HCT116 (cell line): ENCODE measurements at regions not wholly inside any gene's neighbourhood (a gene's known extent, or its start where the extent isn't known, plus 50 kb on each side); places are given as distances from the start of the nearest gene placed in this dataset.

ENCODE experiments used
- ATAC-seq: fragments of 200-7000 bp; cut with Tn5 transposase; 2 replicates; pipeline ENCODE4 v1.9.1; 2020; ENCODE audit warnings: mild to moderate bottlenecking, moderate library complexity
- BruUV-seq: library from RNA; stranded (reverse); fragments of 400-500 nt; replicated peaks from 2 replicates; lab custom pipeline; 2021; lab: Mats Ljungman, UMichigan
- CTCF ChIA-PET: fragments of 300-600 bp; sonication (Branson Sonifier 250); formaldehyde crosslinking; loops from one replicate; lab custom pipeline; 2021; ENCODE audit warnings: antibody characterized with exemption; lab: Charles Lee
- POLR2A ChIA-PET: fragments of 300-600, 350-600 bp; sonication (Branson Sonifier 250); formaldehyde crosslinking; loops from one replicate; lab custom pipeline; 2021; ENCODE audit warnings: antibody characterized with exemption; lab: Charles Lee
- RAD21 ChIA-PET, 2 experiments: fragments of 300-600 bp; sonication (Branson Sonifier 250); formaldehyde crosslinking; loops; one replicate each; lab custom pipeline; 2023; ENCODE audit warnings: low total read pairs in 2 of 2; ENCODE audit not compliant: uncharacterized antibody in 2 of 2, unreplicated experiment in 2 of 2, low non-redundant PET in 1 of 2; lab: Charles Lee
- DNase-seq: peaks from one replicate; pipeline ENCODE4 v3.0.0-alpha.2; 2010; ENCODE audit warnings: low read depth, low spot score
- H2AFZ ChIP-seq: fragments of 200-600 bp; shearing (Covaris generic), sonication (generic); 2 replicates; pipeline ENCODE4 v1.6.1; 2017; ENCODE audit warnings: low read depth, mixed run types, mixed read lengths, antibody characterized with exemption, low read length; ENCODE audit not compliant: poor library complexity, severe bottlenecking
- H3K27ac ChIP-seq: 2 replicates; pipeline ENCODE4 v1.5.1; 2012; ENCODE audit warnings: low read depth, low read length
- H3K27me3 ChIP-seq: fragments of 200-600 bp; sonication (generic); 2 replicates; pipeline ENCODE4 v1.6.1; 2016; ENCODE audit warnings: mixed run types, low read length, mixed read lengths; ENCODE audit not compliant: insufficient read depth
- H3K36me3 ChIP-seq, 2 experiments: fragments of 200-500 bp in 1 of 2; fragments of 200-600 bp in 1 of 2; sonication (Bioruptor generic) in 1 of 2; sonication (generic) in 1 of 2; 2 replicates each; pipeline versions ENCODE4 v1.5.1 to v1.6.1; 2014 to 2016; ENCODE audit warnings: low read length in 2 of 2, inconsistent platforms in 1 of 2, mixed read lengths in 1 of 2, mixed run types in 1 of 2; ENCODE audit not compliant: insufficient read depth in 2 of 2, control insufficient read depth in 1 of 2
- H3K4me1 ChIP-seq, 2 experiments: fragments of 200-600 bp in 1 of 2; sonication (generic) in 1 of 2; 2 replicates each; pipeline versions ENCODE4 v1.5.1 to v1.6.1; 2012 to 2017; ENCODE audit warnings: low read length in 2 of 2, inconsistent platforms in 1 of 2, mild to moderate bottlenecking in 1 of 2, mixed read lengths in 1 of 2, mixed run types in 1 of 2, moderate library complexity in 1 of 2; ENCODE audit not compliant: insufficient read depth in 2 of 2, control insufficient read depth in 1 of 2
- H3K4me2 ChIP-seq: fragments of 200-600 bp; sonication (generic); 2 replicates; pipeline ENCODE4 v1.6.1; 2017; ENCODE audit warnings: mixed run types, low read length, mixed read lengths
- H3K4me3 ChIP-seq, 2 experiments: fragments of 200-600 bp in 1 of 2; sonication (generic) in 1 of 2; replicated peaks in 1 of 2; 2 replicates each; pipeline ENCODE4 v1.5.1; 2011 to 2016; ENCODE audit warnings: low read length in 2 of 2, control low read depth in 1 of 2, low read depth in 1 of 2, mild to moderate bottlenecking in 1 of 2, mixed read lengths in 1 of 2, mixed run types in 1 of 2
- H3K79me2 ChIP-seq: fragments of 200-600 bp; sonication (generic); 2 replicates; pipeline ENCODE4 v1.6.1; 2017; ENCODE audit warnings: mild to moderate bottlenecking, mixed run types, low read length, moderate library complexity, mixed read lengths; ENCODE audit not compliant: insufficient read depth
- H3K9ac ChIP-seq: fragments of 200-600 bp; sonication (generic); 2 replicates; pipeline ENCODE4 v1.6.1; 2016; ENCODE audit warnings: low read length, mixed read lengths
- H3K9me2 ChIP-seq: fragments of 200-600 bp; sonication (generic), shearing (Covaris generic); 2 replicates; pipeline ENCODE4 v1.6.1; 2017; ENCODE audit warnings: mixed run types, mild to moderate bottlenecking, moderate library complexity; ENCODE audit not compliant: insufficient read depth
- H3K9me3 ChIP-seq, 2 experiments: fragments of 200-500 bp in 1 of 2; fragments of 200-600 bp in 1 of 2; sonication (Bioruptor generic) in 1 of 2; sonication (generic) in 1 of 2; 2 replicates each; pipeline ENCODE4 v1.6.1; 2014 to 2017; ENCODE audit warnings: low read length in 2 of 2, mixed read lengths in 2 of 2, inconsistent platforms in 1 of 2, low read depth in 1 of 2, mild to moderate bottlenecking in 1 of 2, mixed run types in 1 of 2, moderate library complexity in 1 of 2; ENCODE audit not compliant: control insufficient read depth in 1 of 2, insufficient read depth in 1 of 2
- H4K20me1 ChIP-seq: fragments of 200-600 bp; sonication (generic), shearing (Covaris generic); 2 replicates; pipeline ENCODE4 v1.6.1; 2017; ENCODE audit warnings: mixed run types, mild to moderate bottlenecking, moderate library complexity; ENCODE audit not compliant: insufficient read depth
- EGR1 ChIP-seq: IDR thresholded peaks from 2 replicates; pipeline ENCODE4 v1.6.1; 2012; ENCODE audit warnings: low read depth
- RAD21 ChIP-seq: IDR thresholded peaks from 2 replicates; pipeline ENCODE4 v1.6.1; 2012; ENCODE audit warnings: low read depth, mild to moderate bottlenecking
- REST ChIP-seq: IDR thresholded peaks from 2 replicates; pipeline ENCODE4 v1.6.1; 2012; ENCODE audit warnings: low read depth
- SIN3A ChIP-seq: IDR thresholded peaks from 2 replicates; pipeline ENCODE4 v1.6.1; 2012; ENCODE audit warnings: low read depth
- intact Hi-C: fragments of 100-400 bp; cut with micrococcal nuclease; formaldehyde crosslinking; loops from 2 replicates; pipeline ENCODE4 v1.10.0; 2022

- Histone ChIP-seq H3K4me3 (no peak overlapping the region), H3K27ac (no peak overlapping the region), H4K20me1 (no peaks in the 10 kb centered on the region), H3K9me3 (no peaks in the 10 kb centered on the region), H3K9me2 (no peaks in the 10 kb centered on the region), H2AFZ (no peak overlapping the region), H3K27me3 (0 out of 2 replicates have a peak, but pooled peaks cover 3% of the 10 kb centered on the region), H3K4me1 (no peaks in the 10 kb centered on the region), H3K9ac (no peak overlapping the region), H3K36me3 (no peaks in the 10 kb centered on the region), H3K4me2 (no peak overlapping the region), H3K79me2 (no peaks in the 10 kb centered on the region)
- CTCF ChIA-PET = no interaction called here
- BruUV-seq = no TSS peak
- DNase-seq (no peak), ATAC-seq (no peak)
- no peak for TF ChIP-seq SIN3A
- intact Hi-C loops = no loop called here
- POLR2A ChIA-PET = no interaction called here
- RAD21 ChIA-PET = no interaction called here
These were observed 274.2 kb downstream of the TEX29 start for GRCh38 chr13:111594606-111595005.

DNA sequence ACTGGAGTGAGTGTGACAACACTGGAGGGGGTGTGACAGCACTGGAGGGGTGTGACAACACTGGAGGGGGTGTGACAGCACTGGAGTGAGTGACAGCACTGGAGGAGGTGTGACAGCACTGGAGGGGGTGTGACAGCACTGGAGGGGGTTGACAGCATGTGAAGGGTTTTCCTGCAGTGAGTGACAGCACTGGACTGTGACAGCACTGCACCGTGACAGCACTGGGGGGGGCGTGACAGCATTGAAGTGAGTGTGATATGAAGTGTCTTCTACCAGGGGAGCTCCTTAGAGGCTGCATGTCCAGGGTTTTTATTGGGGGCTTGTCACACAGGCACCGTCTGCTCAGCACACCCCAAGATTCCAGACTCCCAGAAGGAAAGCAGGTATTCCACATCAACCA lies 274.8 kb downstream of the TEX29 start:
- TF ChIP-seq EGR1 = no peak
- no peak for TF ChIP-seq REST
- no peak for TF ChIP-seq RAD21
- H4K20me1 ChIP-seq = no peaks in the 10 kb centered on the region
- H3K4me1 ChIP-seq = no peaks in the 10 kb centered on the region
- no peak overlapping the region for H2AFZ ChIP-seq
- no peak for DNase-seq
- no peaks in the 10 kb centered on the region for H3K9me2 ChIP-seq
- H3K4me2 ChIP-seq = no peak overlapping the region
- no peak overlapping the region for H3K9ac ChIP-seq
- no TSS peak for BruUV-seq
- CTCF ChIA-PET = no interaction called here
- H3K79me2 ChIP-seq = no peaks in the 10 kb centered on the region
- no peaks in the 10 kb centered on the region for H3K27me3 ChIP-seq
- intact Hi-C loops = no loop called here
- no peaks in the 10 kb centered on the region for H3K36me3 ChIP-seq
- POLR2A ChIA-PET = no interaction called here
- H3K4me3 ChIP-seq = no peak overlapping the region
- RAD21 ChIA-PET = no interaction called here
- no peaks in the 10 kb centered on the region for H3K9me3 ChIP-seq
- no peak for ATAC-seq
- H3K27ac ChIP-seq = no peak overlapping the region
